WTC11 (cell line): ENCODE measurements at regions not wholly inside any gene's neighbourhood (a gene's known extent, or its start where the extent isn't known, plus 50 kb on each side); places are given as distances from the start of the nearest gene placed in this dataset.

Experiments used
- ATAC-seq: fragments of 200-7000 bp; cut with Tn5 transposase; 2 replicates; pipeline ENCODE4 v1.10.0; 2021; ENCODE audit warnings: mild to moderate bottlenecking, moderate library complexity
- CTCF ChIA-PET: fragments of 300-600 bp; sonication (Branson Sonifier 250); formaldehyde crosslinking; loops from one replicate; lab custom pipeline; 2021; ENCODE audit warnings: antibody characterized with exemption; lab: Charles Lee
- POLR2A ChIA-PET: fragments of 350-600 bp; sonication (Branson Sonifier 250); formaldehyde crosslinking; loops from one replicate; lab custom pipeline; 2021; ENCODE audit warnings: antibody characterized with exemption; lab: Charles Lee
- DNase-seq: peaks from one replicate; pipeline ENCODE4 v3.0.0; 2021; ENCODE audit warnings: low spot score
- H3K27ac Mint-ChIP-seq: 2 replicates; pipeline ENCODE4 v1.8.0; 2021; ENCODE audit warnings: mixed read lengths
- H3K27me3 Mint-ChIP-seq: 2 replicates; pipeline ENCODE4 v1.8.0; 2021; ENCODE audit warnings: low read depth, mild to moderate bottlenecking, moderate library complexity, mixed read lengths
- H3K36me3 Mint-ChIP-seq: 2 replicates; pipeline ENCODE4 v1.8.0; 2021; ENCODE audit warnings: mixed read lengths
- H3K4me1 Mint-ChIP-seq: 2 replicates; pipeline ENCODE4 v1.8.0; 2022; ENCODE audit warnings: mixed read lengths
- H3K4me3 Mint-ChIP-seq: 2 replicates; pipeline ENCODE4 v1.8.0; 2021; ENCODE audit warnings: mild to moderate bottlenecking, moderate library complexity, mixed read lengths
- H3K9me3 Mint-ChIP-seq: 2 replicates; pipeline ENCODE4 v1.8.0; 2021; ENCODE audit warnings: mixed read lengths
- E2F4 ChIP-seq: sonication (generic); formaldehyde crosslinking; IDR thresholded peaks from 2 replicates; pipeline ENCODE4 v1.8.1; 2022; ENCODE audit warnings: low read depth, mild to moderate bottlenecking, moderate library complexity, missing genetic modification reagents, borderline replicate concordance
- ESRRA ChIP-seq: sonication (generic); formaldehyde crosslinking; IDR thresholded peaks from 2 replicates; pipeline ENCODE4 v1.8.1; 2022; ENCODE audit warnings: mild to moderate bottlenecking, missing genetic modification reagents, borderline replicate concordance
- FOXJ3 ChIP-seq: sonication (generic); formaldehyde crosslinking; IDR thresholded peaks from 2 replicates; pipeline ENCODE4 v1.9.0; 2021; ENCODE audit warnings: missing genetic modification reagents, mild to moderate bottlenecking, borderline replicate concordance
- FOXK1 ChIP-seq: sonication (generic); formaldehyde crosslinking; IDR thresholded peaks from 2 replicates; pipeline ENCODE4 v1.8.0; 2022; ENCODE audit warnings: mild to moderate bottlenecking, moderate library complexity, missing genetic modification reagents
- FOXP1 ChIP-seq: sonication (generic); formaldehyde crosslinking; IDR thresholded peaks from 2 replicates; pipeline ENCODE4 v1.8.0; 2022; ENCODE audit warnings: missing genetic modification reagents, mild to moderate bottlenecking, moderate library complexity, borderline replicate concordance
- GRHL2 ChIP-seq: fragments of 250-450 bp; sonication (Bioruptor Pico); IDR thresholded peaks from 2 replicates; pipeline ENCODE4 v1.8.0; 2022; ENCODE audit warnings: mild to moderate bottlenecking, moderate library complexity; ENCODE audit not compliant: insufficient replicate concordance, severe bottlenecking
- HMGXB4 ChIP-seq: sonication (generic); formaldehyde crosslinking; IDR thresholded peaks from 2 replicates; pipeline ENCODE4 v1.8.1; 2023; ENCODE audit warnings: mild to moderate bottlenecking, moderate library complexity, missing genetic modification reagents
- IRF2 ChIP-seq: sonication (generic); formaldehyde crosslinking; IDR thresholded peaks from 2 replicates; pipeline ENCODE4 v1.8.0; 2022; ENCODE audit warnings: low read depth, missing genetic modification reagents, borderline replicate concordance
- NR1H2 ChIP-seq: sonication (generic); formaldehyde crosslinking; IDR thresholded peaks from 2 replicates; pipeline ENCODE4 v1.9.0; 2021; ENCODE audit warnings: mild to moderate bottlenecking, moderate library complexity, missing genetic modification reagents
- NR2C2 ChIP-seq: sonication (generic); formaldehyde crosslinking; IDR thresholded peaks from 2 replicates; pipeline ENCODE4 v1.8.0; 2022; ENCODE audit warnings: mild to moderate bottlenecking, missing genetic modification reagents
- SMAD4 ChIP-seq: sonication (generic); formaldehyde crosslinking; IDR thresholded peaks from 2 replicates; pipeline ENCODE4 v1.8.0; 2022; ENCODE audit warnings: mild to moderate bottlenecking, missing genetic modification reagents
- SOX15 ChIP-seq: fragments of 250-450 bp; sonication (Bioruptor Pico); IDR thresholded peaks from 2 replicates; pipeline ENCODE4 v1.9.0; 2021; ENCODE audit warnings: mild to moderate bottlenecking
- ZNF263 ChIP-seq: sonication (generic); formaldehyde crosslinking; IDR thresholded peaks from 2 replicates; pipeline ENCODE4 v1.8.1; 2022; ENCODE audit warnings: low read depth, mild to moderate bottlenecking, moderate library complexity, missing genetic modification reagents
- ZNF317 ChIP-seq: sonication (generic); formaldehyde crosslinking; IDR thresholded peaks from 2 replicates; pipeline ENCODE4 v1.8.1; 2023; ENCODE audit warnings: low read depth, mild to moderate bottlenecking, moderate library complexity, missing genetic modification reagents, borderline replicate concordance
- ZNF416 ChIP-seq: fragments of 250-450 bp; sonication (Bioruptor Pico); IDR thresholded peaks from 2 replicates; pipeline ENCODE4 v1.9.0; 2021; ENCODE audit warnings: mild to moderate bottlenecking, inconsistent platforms
- TF ChIP-seq, protein P1 (sequence below): sonication (generic); formaldehyde crosslinking; IDR thresholded peaks from 2 replicates; pipeline ENCODE4 v1.8.0; 2023; ENCODE audit warnings: missing genetic modification reagents, mild to moderate bottlenecking, borderline replicate concordance
- TF ChIP-seq, protein P2 (sequence below): fragments of 250-450 bp; sonication (Bioruptor Pico); IDR thresholded peaks from 2 replicates; pipeline ENCODE4 v1.9.0; 2021; ENCODE audit warnings: moderate library complexity, mild to moderate bottlenecking, inconsistent platforms, borderline replicate concordance
- TF ChIP-seq, protein P3 (sequence below): fragments of 250-450 bp; sonication (Bioruptor Pico); conservative IDR thresholded peaks from 2 replicates; pipeline ENCODE4 v1.9.0; 2021; ENCODE audit warnings: mild to moderate bottlenecking
- TF ChIP-seq, protein P4 (sequence below): sonication (generic); formaldehyde crosslinking; IDR thresholded peaks from 2 replicates; pipeline ENCODE4 v1.8.0; 2023; ENCODE audit warnings: mild to moderate bottlenecking, missing genetic modification reagents

DNA sequence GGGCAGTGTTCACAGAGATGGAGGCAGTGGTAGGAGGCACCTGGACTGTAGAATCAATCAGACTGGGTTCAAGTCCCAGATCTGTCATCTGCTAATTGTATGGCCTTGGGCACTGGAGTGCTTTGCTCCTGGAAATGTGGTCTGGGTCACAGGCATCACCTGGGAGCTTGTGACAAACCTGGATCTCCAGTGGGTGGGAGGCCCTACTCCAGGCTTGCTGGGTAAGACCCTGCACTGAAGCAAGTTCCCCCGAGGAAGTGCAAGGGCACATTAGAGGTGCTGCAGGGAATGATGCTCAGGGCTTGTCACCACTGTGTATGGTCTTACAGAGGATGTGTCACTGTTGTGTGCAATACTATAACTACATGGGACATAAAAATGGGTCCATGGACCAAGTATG is 220.5 kb upstream of the ID2 start (continued):
- TF ChIP-seq, protein P1, sequence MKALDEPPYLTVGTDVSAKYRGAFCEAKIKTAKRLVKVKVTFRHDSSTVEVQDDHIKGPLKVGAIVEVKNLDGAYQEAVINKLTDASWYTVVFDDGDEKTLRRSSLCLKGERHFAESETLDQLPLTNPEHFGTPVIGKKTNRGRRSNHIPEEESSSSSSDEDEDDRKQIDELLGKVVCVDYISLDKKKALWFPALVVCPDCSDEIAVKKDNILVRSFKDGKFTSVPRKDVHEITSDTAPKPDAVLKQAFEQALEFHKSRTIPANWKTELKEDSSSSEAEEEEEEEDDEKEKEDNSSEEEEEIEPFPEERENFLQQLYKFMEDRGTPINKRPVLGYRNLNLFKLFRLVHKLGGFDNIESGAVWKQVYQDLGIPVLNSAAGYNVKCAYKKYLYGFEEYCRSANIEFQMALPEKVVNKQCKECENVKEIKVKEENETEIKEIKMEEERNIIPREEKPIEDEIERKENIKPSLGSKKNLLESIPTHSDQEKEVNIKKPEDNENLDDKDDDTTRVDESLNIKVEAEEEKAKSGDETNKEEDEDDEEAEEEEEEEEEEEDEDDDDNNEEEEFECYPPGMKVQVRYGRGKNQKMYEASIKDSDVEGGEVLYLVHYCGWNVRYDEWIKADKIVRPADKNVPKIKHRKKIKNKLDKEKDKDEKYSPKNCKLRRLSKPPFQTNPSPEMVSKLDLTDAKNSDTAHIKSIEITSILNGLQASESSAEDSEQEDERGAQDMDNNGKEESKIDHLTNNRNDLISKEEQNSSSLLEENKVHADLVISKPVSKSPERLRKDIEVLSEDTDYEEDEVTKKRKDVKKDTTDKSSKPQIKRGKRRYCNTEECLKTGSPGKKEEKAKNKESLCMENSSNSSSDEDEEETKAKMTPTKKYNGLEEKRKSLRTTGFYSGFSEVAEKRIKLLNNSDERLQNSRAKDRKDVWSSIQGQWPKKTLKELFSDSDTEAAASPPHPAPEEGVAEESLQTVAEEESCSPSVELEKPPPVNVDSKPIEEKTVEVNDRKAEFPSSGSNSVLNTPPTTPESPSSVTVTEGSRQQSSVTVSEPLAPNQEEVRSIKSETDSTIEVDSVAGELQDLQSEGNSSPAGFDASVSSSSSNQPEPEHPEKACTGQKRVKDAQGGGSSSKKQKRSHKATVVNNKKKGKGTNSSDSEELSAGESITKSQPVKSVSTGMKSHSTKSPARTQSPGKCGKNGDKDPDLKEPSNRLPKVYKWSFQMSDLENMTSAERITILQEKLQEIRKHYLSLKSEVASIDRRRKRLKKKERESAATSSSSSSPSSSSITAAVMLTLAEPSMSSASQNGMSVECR (CRISPR knock-in tag) = no peak

GRCh38 chr2:8462280-8462679 is 219.6 kb upstream of the ID2 start:
- H3K4me1 Mint-ChIP-seq = peaks cover 9% of the 10 kb centered on the region
- ChIA-PET POLR2A (no interaction called here), CTCF (no interaction called here)
- H3K36me3 Mint-ChIP-seq = no peaks in the 10 kb centered on the region
- ATAC-seq (no peak), DNase-seq (no peak)
- TF ChIP-seq SOX15 (no peak), HMGXB4 (CRISPR knock-in tag) (no peak), ZNF263 (no peak)
- TF ChIP-seq, protein P2, sequence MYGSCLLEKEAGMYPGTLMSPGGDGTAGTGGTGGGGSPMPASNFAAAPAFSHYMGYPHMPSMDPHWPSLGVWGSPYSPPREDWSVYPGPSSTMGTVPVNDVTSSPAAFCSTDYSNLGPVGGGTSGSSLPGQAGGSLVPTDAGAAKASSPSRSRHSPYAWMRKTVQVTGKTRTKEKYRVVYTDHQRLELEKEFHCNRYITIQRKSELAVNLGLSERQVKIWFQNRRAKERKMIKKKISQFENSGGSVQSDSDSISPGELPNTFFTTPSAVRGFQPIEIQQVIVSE = no peak
- H3K9me3 Mint-ChIP-seq = peaks cover 6% of the 10 kb centered on the region
- no peak overlapping the region for H3K4me3 Mint-ChIP-seq
- H3K27ac Mint-ChIP-seq = no peak overlapping the region
- no peaks in the 10 kb centered on the region; the same call in 1 of the 2 replicates for H3K27me3 Mint-ChIP-seq

GRCh38 chr2:8462899-8463648 is 218.8 kb upstream of the ID2 start:
- POLR2A ChIA-PET = no interaction called here

More at GRCh38 chr2:8462899-8463648, 218.8 kb upstream of the ID2 start:
- Mint-ChIP-seq H3K36me3 (no peaks in the 10 kb centered on the region), H3K4me1 (peaks cover 2% of the 10 kb centered on the region), H3K27ac (no peak overlapping the region), H3K4me3 (no peak overlapping the region), H3K27me3 (no peaks in the 10 kb centered on the region; the same call in 1 of the 2 replicates), H3K9me3 (peaks cover 12% of the 10 kb centered on the region)
- CTCF ChIA-PET = no interaction called here
- DNase-seq (no peak), ATAC-seq (no peak)
- TF ChIP-seq ZNF416 (CRISPR knock-in tag) (no peak), SOX15 (no peak), FOXJ3 (no peak), IRF2 (CRISPR knock-in tag) (no peak), E2F4 (CRISPR knock-in tag) (no peak), ZNF317 (no peak), NR2C2 (CRISPR knock-in tag) (no peak), FOXP1 (CRISPR knock-in tag) (no peak), ESRRA (CRISPR knock-in tag) (no peak), GRHL2 (no peak), SMAD4 (CRISPR knock-in tag) (no peak), NR1H2 (CRISPR knock-in tag) (no peak), FOXK1 (CRISPR knock-in tag) (no peak)
- TF ChIP-seq, protein P3, sequence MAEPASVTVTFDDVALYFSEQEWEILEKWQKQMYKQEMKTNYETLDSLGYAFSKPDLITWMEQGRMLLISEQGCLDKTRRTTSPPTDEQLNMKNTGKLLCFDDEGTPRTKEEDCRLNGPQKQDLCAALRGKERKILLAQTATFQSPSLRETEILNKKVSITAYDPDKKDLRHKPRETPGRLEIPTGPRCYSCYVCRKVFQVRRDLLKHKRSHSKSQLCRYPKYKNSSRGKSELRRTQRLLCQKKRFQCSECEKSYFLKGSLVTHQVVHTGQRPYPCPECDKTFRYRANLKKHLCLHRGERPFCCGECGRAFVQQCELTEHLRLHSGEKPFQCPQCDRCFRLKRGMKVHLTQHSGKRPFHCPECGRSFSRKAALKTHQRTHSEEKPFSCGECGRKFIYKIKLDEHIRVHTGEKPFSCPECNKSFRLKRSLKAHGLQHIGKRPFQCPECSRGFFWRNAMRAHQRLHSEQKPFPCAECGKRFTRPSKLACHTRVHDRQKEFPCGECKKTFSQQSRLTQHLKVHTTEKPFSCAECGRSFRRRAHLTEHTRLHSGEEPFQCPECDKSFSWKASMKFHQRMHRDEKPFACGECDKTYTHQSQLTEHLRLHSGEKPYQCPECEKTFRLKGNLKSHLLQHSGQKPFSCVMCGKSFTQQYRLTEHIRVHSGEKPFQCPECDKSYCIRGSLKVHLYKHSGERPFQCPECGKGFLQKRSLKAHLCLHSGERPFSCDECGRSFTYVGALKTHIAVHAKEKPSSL (CRISPR knock-in tag) = no peak
- TF ChIP-seq, protein P4, sequence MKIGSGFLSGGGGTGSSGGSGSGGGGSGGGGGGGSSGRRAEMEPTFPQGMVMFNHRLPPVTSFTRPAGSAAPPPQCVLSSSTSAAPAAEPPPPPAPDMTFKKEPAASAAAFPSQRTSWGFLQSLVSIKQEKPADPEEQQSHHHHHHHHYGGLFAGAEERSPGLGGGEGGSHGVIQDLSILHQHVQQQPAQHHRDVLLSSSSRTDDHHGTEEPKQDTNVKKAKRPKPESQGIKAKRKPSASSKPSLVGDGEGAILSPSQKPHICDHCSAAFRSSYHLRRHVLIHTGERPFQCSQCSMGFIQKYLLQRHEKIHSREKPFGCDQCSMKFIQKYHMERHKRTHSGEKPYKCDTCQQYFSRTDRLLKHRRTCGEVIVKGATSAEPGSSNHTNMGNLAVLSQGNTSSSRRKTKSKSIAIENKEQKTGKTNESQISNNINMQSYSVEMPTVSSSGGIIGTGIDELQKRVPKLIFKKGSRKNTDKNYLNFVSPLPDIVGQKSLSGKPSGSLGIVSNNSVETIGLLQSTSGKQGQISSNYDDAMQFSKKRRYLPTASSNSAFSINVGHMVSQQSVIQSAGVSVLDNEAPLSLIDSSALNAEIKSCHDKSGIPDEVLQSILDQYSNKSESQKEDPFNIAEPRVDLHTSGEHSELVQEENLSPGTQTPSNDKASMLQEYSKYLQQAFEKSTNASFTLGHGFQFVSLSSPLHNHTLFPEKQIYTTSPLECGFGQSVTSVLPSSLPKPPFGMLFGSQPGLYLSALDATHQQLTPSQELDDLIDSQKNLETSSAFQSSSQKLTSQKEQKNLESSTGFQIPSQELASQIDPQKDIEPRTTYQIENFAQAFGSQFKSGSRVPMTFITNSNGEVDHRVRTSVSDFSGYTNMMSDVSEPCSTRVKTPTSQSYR (CRISPR knock-in tag) = no peak
- TF ChIP-seq, all 79 proteins: peak for 0
